Ishikawa (cell line): ENCODE measurements at regions not wholly inside any gene's neighbourhood (a gene's known extent, or its start where the extent isn't known, plus 50 kb on each side); places are given as distances from the start of the nearest gene placed in this dataset.

Experiments used
- CEBPB ChIP-seq: IDR thresholded peaks from 2 replicates; pipeline ENCODE4 v1.6.1; 2012
- CREB1 ChIP-seq: IDR thresholded peaks from 2 replicates; pipeline ENCODE4 v1.6.1; 2012; ENCODE audit warnings: low read depth
- EGR1 ChIP-seq: IDR thresholded peaks from 2 replicates; pipeline ENCODE4 v1.6.1; 2012
- EP300 ChIP-seq: IDR thresholded peaks from 2 replicates; pipeline ENCODE4 v1.6.1; 2012; ENCODE audit warnings: borderline replicate concordance
- FOXM1 ChIP-seq: IDR thresholded peaks from 2 replicates; pipeline ENCODE4 v1.6.1; 2012; ENCODE audit warnings: low read depth, borderline replicate concordance
- MAX ChIP-seq: IDR thresholded peaks from 2 replicates; pipeline ENCODE4 v1.6.1; 2012
- RAD21 ChIP-seq: IDR thresholded peaks from 2 replicates; pipeline ENCODE4 v1.6.1; 2012; ENCODE audit warnings: low read depth
- TAF1 ChIP-seq: IDR thresholded peaks from 2 replicates; pipeline ENCODE4 v1.6.1; 2012; ENCODE audit warnings: low read depth, mild to moderate bottlenecking
- TCF12 ChIP-seq: IDR thresholded peaks from 2 replicates; pipeline ENCODE4 v1.6.1; 2012; ENCODE audit warnings: low read depth
- TEAD4 ChIP-seq: IDR thresholded peaks from 2 replicates; pipeline ENCODE4 v1.6.1; 2012
- USF1 ChIP-seq: IDR thresholded peaks from 2 replicates; pipeline ENCODE4 v1.6.1; 2012
- YY1 ChIP-seq: IDR thresholded peaks from 2 replicates; pipeline ENCODE4 v1.6.1; 2012; ENCODE audit warnings: low read depth
- ZBTB7A ChIP-seq: IDR thresholded peaks from 2 replicates; pipeline ENCODE4 v1.6.1; 2012; ENCODE audit warnings: low read depth
- TF ChIP-seq, protein P1 (sequence below): IDR thresholded peaks from 2 replicates; pipeline ENCODE4 v1.6.1; 2012; ENCODE audit warnings: low read depth, mild to moderate bottlenecking

GRCh38 chr1:195200772-195201171, 1407.5 kb downstream of the KCNT2 start:
- TF ChIP-seq TCF12 (no peak), MAX (no peak), TAF1 (no peak), EGR1 (no peak), CREB1 (no peak), ZBTB7A (no peak), YY1 (no peak), RAD21 (no peak), EP300 (no peak), FOXM1 (no peak), TEAD4 (no peak), CEBPB (no peak), USF1 (no peak)
- TF ChIP-seq, protein P1, sequence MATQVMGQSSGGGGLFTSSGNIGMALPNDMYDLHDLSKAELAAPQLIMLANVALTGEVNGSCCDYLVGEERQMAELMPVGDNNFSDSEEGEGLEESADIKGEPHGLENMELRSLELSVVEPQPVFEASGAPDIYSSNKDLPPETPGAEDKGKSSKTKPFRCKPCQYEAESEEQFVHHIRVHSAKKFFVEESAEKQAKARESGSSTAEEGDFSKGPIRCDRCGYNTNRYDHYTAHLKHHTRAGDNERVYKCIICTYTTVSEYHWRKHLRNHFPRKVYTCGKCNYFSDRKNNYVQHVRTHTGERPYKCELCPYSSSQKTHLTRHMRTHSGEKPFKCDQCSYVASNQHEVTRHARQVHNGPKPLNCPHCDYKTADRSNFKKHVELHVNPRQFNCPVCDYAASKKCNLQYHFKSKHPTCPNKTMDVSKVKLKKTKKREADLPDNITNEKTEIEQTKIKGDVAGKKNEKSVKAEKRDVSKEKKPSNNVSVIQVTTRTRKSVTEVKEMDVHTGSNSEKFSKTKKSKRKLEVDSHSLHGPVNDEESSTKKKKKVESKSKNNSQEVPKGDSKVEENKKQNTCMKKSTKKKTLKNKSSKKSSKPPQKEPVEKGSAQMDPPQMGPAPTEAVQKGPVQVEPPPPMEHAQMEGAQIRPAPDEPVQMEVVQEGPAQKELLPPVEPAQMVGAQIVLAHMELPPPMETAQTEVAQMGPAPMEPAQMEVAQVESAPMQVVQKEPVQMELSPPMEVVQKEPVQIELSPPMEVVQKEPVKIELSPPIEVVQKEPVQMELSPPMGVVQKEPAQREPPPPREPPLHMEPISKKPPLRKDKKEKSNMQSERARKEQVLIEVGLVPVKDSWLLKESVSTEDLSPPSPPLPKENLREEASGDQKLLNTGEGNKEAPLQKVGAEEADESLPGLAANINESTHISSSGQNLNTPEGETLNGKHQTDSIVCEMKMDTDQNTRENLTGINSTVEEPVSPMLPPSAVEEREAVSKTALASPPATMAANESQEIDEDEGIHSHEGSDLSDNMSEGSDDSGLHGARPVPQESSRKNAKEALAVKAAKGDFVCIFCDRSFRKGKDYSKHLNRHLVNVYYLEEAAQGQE = no peak
